HEK293T (cell line): ENCODE measurements at regions not wholly inside any gene's neighbourhood (a gene's known extent, or its start where the extent isn't known, plus 50 kb on each side); places are given as distances from the start of the nearest gene placed in this dataset.

Experiments used
- CTCF ChIA-PET: fragments of 350-600 bp; formaldehyde crosslinking; extraction: SDS; loops from one replicate; lab custom pipeline; 2021; ENCODE audit warnings: antibody characterized with exemption, inconsistent platforms; lab: Yijun Ruan, JAX
- POLR2A ChIA-PET: fragments of 350-600 bp; formaldehyde crosslinking; extraction: SDS; loops from one replicate; lab custom pipeline; 2020; ENCODE audit warnings: antibody characterized with exemption, inconsistent platforms; lab: Yijun Ruan, JAX
- DNase-seq: peaks from one replicate; pipeline ENCODE4 v3.0.0; 2012; ENCODE audit warnings: mixed read lengths; ENCODE audit errors: extremely low spot score
- ARNT ChIP-seq: fragments of 450-650 bp; IDR thresholded peaks from 2 replicates; pipeline ENCODE4 v1.6.1; 2017; ENCODE audit warnings: mild to moderate bottlenecking
- BHLHE40 ChIP-seq: fragments of 450-650 bp; IDR thresholded peaks from 2 replicates; pipeline ENCODE4 v1.6.1; 2016; ENCODE audit warnings: mild to moderate bottlenecking, moderate library complexity, borderline replicate concordance
- CTBP1 ChIP-seq: fragments of 450-650 bp; IDR thresholded peaks from 2 replicates; pipeline ENCODE4 v1.6.1; 2016; ENCODE audit warnings: borderline replicate concordance
- ELF4 ChIP-seq: fragments of 450-650 bp; IDR thresholded peaks from 2 replicates; pipeline ENCODE4 v1.6.1; 2017; ENCODE audit warnings: antibody characterized with exemption
- FOXA1 ChIP-seq: fragments of 450-650 bp; IDR thresholded peaks from 2 replicates; pipeline ENCODE4 v1.6.1; 2016; ENCODE audit warnings: mild to moderate bottlenecking
- FOXK2 ChIP-seq: fragments of 450-650 bp; IDR thresholded peaks from 2 replicates; pipeline ENCODE4 v1.6.1; 2016; ENCODE audit warnings: mild to moderate bottlenecking
- FOXM1 ChIP-seq: fragments of 450-650 bp; IDR thresholded peaks from 2 replicates; pipeline ENCODE4 v1.6.1; 2017; ENCODE audit warnings: mild to moderate bottlenecking, borderline replicate concordance
- HDGF ChIP-seq: fragments of 450-650 bp; IDR thresholded peaks from 2 replicates; pipeline ENCODE4 v1.6.1; 2017; ENCODE audit warnings: antibody characterized with exemption, borderline replicate concordance
- L3MBTL2 ChIP-seq: fragments of 450-650 bp; conservative IDR thresholded peaks from 2 replicates; pipeline ENCODE4 v1.6.1; 2016; ENCODE audit warnings: mild to moderate bottlenecking
- LEF1 ChIP-seq: fragments of 450-650 bp; IDR thresholded peaks from 2 replicates; pipeline ENCODE4 v1.6.1; 2017; ENCODE audit warnings: mild to moderate bottlenecking, borderline replicate concordance
- NFRKB ChIP-seq: fragments of 450-650 bp; IDR thresholded peaks from 2 replicates; pipeline ENCODE4 v1.6.1; 2016; ENCODE audit warnings: mild to moderate bottlenecking, moderate library complexity
- SP1 ChIP-seq: fragments of 450-650 bp; IDR thresholded peaks from 2 replicates; pipeline ENCODE4 v1.6.1; 2017
- SUZ12 ChIP-seq: fragments of 450-650 bp; IDR thresholded peaks from 2 replicates; pipeline ENCODE4 v1.6.1; 2016; ENCODE audit warnings: mild to moderate bottlenecking
- TARDBP ChIP-seq: fragments of 450-650 bp; IDR thresholded peaks from 2 replicates; pipeline ENCODE4 v1.6.1; 2016
- ZNF384 ChIP-seq: fragments of 450-650 bp; IDR thresholded peaks from 2 replicates; pipeline ENCODE4 v1.6.1; 2016
- TF ChIP-seq, protein P1 (sequence below): fragments of 450-650 bp; IDR thresholded peaks from 2 replicates; pipeline ENCODE4 v1.6.1; 2016

GRCh38 chr2:53303012-53303578 lies 464.5 kb upstream of the CHAC2 start:
- DNase-seq, result no peak
- POLR2A ChIA-PET, result no interaction called here
- TF ChIP-seq HDGF (no peak), SUZ12 (no peak), FOXA1 (no peak), ZNF384 (no peak), BHLHE40 (no peak), SP1 (no peak), CTBP1 (no peak)
- CTCF ChIA-PET, result no interaction called here

DNA sequence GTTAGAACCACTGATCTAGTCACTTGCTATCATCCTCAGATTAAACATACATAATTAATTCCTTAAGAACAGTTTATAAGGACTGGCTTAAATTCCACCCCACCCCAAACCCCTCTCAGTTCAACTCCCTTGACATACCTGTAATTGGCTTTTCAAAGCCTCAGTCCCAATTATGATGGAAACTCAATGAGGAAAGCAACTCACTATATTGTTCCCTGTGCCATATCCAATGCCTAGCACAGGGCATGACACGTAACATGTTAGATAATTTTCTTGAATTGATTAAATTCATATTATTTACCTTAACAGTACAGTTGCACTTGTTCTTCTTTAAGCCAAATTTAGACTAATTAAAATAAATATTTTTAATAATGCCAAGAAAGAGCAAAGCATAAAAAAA lies 465.1 kb upstream of the CHAC2 start:
- CTCF ChIA-PET, result no interaction called here
- DNase-seq, result no peak
- no peak for TF ChIP-seq L3MBTL2
- no peak for TF ChIP-seq FOXA1
- TF ChIP-seq LEF1, result no peak
- TF ChIP-seq NFRKB, result no peak
- no peak for TF ChIP-seq ELF4
- no peak for TF ChIP-seq FOXK2
- TF ChIP-seq FOXM1, result no peak
- TF ChIP-seq ARNT, result no peak
- TF ChIP-seq HDGF, result no peak
- no peak for TF ChIP-seq TARDBP
- no peak for TF ChIP-seq SUZ12
- TF ChIP-seq SP1, result no peak
- TF ChIP-seq BHLHE40, result no peak
- POLR2A ChIA-PET, result no interaction called here

- DNase-seq, result no peak
- POLR2A ChIA-PET, result no interaction called here
- CTCF ChIA-PET, result no interaction called here
- no peak for TF ChIP-seq ELF4
- no peak for TF ChIP-seq SUZ12
- no peak for TF ChIP-seq L3MBTL2
- TF ChIP-seq TARDBP, result no peak
- TF ChIP-seq ARNT, result no peak
- TF ChIP-seq SP1, result no peak
- no peak for TF ChIP-seq BHLHE40
- no peak for TF ChIP-seq FOXA1
- TF ChIP-seq, protein P1, sequence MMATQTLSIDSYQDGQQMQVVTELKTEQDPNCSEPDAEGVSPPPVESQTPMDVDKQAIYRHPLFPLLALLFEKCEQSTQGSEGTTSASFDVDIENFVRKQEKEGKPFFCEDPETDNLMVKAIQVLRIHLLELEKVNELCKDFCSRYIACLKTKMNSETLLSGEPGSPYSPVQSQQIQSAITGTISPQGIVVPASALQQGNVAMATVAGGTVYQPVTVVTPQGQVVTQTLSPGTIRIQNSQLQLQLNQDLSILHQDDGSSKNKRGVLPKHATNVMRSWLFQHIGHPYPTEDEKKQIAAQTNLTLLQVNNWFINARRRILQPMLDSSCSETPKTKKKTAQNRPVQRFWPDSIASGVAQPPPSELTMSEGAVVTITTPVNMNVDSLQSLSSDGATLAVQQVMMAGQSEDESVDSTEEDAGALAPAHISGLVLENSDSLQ, result no peak
- TF ChIP-seq LEF1, result no peak
- no peak for TF ChIP-seq CTBP1
- no peak for TF ChIP-seq FOXM1
- TF ChIP-seq FOXK2, result no peak
- TF ChIP-seq HDGF, result no peak
Measured at GRCh38 chr2:53289309-53290006, 478.1 kb upstream of the CHAC2 start.

DNA sequence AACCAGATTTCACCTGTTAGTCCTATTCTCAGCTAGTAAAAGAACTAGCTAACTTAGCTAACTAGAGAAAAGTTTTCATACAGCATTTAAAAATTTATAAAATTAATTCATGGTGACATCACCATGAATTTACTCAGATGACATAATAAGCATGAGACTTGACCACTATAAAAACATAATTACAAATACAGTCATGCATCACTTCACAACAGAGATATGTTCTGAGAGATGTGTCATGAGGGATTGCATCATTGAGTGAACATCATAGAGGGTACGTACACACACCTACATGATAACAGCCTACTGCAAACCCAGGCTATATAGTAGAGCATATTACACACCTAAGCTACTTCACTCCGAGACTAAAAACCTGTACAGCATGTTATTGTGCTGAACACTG lies 481.3 kb upstream of the CHAC2 start:
- CTCF ChIA-PET, result no interaction called here
- no peak for DNase-seq
- TF ChIP-seq, protein P1, result no peak
- TF ChIP-seq CTBP1, result no peak
- no peak for TF ChIP-seq HDGF
- no peak for TF ChIP-seq NFRKB
- no peak for TF ChIP-seq L3MBTL2
- no peak for TF ChIP-seq ZNF384
- TF ChIP-seq ARNT, result no peak
- POLR2A ChIA-PET, result no interaction called here

DNA sequence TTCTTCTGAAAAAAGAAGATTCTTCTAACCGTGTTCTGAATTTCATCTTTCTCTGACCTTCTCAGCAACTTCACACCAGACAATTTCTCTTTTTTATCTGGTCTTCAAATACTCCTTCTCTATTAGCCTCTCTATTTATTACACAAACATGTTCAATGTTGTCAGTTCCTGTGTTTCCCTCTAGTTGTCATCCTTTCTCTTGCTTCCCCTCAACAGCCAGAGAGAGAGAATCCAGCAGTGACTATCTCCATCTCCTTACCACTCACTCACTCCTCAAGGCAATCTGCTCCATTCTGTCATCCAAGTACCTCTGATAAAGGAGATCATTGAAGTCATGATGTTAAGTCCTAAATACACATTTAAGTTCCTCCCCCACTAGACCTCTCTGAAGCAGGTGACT lies 491.9 kb upstream of the CHAC2 start:
- CTCF ChIA-PET, result no interaction called here
- POLR2A ChIA-PET, result no interaction called here
- no peak for DNase-seq
- TF ChIP-seq SP1, result no peak
- no peak for TF ChIP-seq FOXA1
- TF ChIP-seq ELF4, result no peak
- no peak for TF ChIP-seq ARNT
- no peak for TF ChIP-seq NFRKB
- no peak for TF ChIP-seq L3MBTL2

GRCh38 chr2:53268626-53269025 lies 499.0 kb upstream of the CHAC2 start:
- no peak for DNase-seq

More at GRCh38 chr2:53268626-53269025, 499.0 kb upstream of the CHAC2 start:
- ChIA-PET CTCF (no interaction called here), POLR2A (no interaction called here)
- TF ChIP-seq, protein P1, result no peak
- TF ChIP-seq NFRKB (no peak), SUZ12 (no peak), BHLHE40 (no peak), FOXK2 (no peak), FOXM1 (no peak), HDGF (no peak), L3MBTL2 (no peak), ELF4 (no peak), SP1 (no peak)
